Gastroesophageal sphincter (tissue), 4 donors: ENCODE measurements at regions not wholly inside any gene's neighbourhood (a gene's known extent, or its start where the extent isn't known, plus 50 kb on each side); places are given as distances from the start of the nearest gene placed in this dataset.

Experiments
- ATAC-seq: fragments of 150-250 bp; one replicate; pipeline ENCODE4 v1.9.1; 2016; ENCODE audit warnings: mild to moderate bottlenecking, moderate library complexity
- H3K27ac ChIP-seq, 4 donors: fragments of 200-600 bp; sonication (generic) in 3 of 4; 1 replicate in 3 of 4; 2 replicates in 1 of 4; pipeline ENCODE4 v1.5.1; 2016 to 2019
- H3K27me3 ChIP-seq: fragments of 200-600 bp; sonication (generic); one replicate; pipeline ENCODE4 v1.5.1; 2019
- H3K36me3 ChIP-seq, 2 donors: fragments of 200-600 bp; sonication (generic); one replicate each; pipeline ENCODE4 v1.5.1; 2019; ENCODE audit warnings: control low read depth in 1 of 2
- H3K4me1 ChIP-seq, 3 donors: fragments of 200-600 bp; sonication (generic); 1 replicate in 2 of 3; 2 replicates in 1 of 3; pipeline ENCODE4 v1.5.1; 2016 to 2019; ENCODE audit warnings: control low read depth in 2 of 3
- H3K4me3 ChIP-seq, 2 donors: fragments of 200-600 bp; sonication (generic); one replicate each; pipeline ENCODE4 v1.5.1; 2019; ENCODE audit warnings: mild to moderate bottlenecking in 1 of 2, moderate library complexity in 1 of 2
- H3K9me3 ChIP-seq, 3 donors: fragments of 200-600 bp; sonication (generic); one replicate each; pipeline ENCODE4 v1.5.1; 2017 to 2019; ENCODE audit warnings: control low read depth in 2 of 3
- CTCF ChIP-seq, 4 experiments: fragments of 200-600 bp in 2 of 4; fragments of 450-650 bp in 2 of 4; sonication (generic) in 1 of 4; IDR thresholded peaks; one replicate each; pipeline ENCODE4 v1.5.1; 2017 to 2019; ENCODE audit warnings: antibody characterized with exemption in 4 of 4, mild to moderate bottlenecking in 2 of 4, moderate library complexity in 2 of 4
- EP300 ChIP-seq: sonication (generic); formaldehyde crosslinking; IDR thresholded peaks from one replicate; pipeline ENCODE4 v1.6.1; 2017; ENCODE audit warnings: antibody characterized with exemption, mild to moderate bottlenecking
- POLR2A ChIP-seq, 2 donors: fragments of 450-650 bp; IDR thresholded peaks; one replicate each; pipeline ENCODE4 v1.6.1; 2017; ENCODE audit warnings: antibody characterized with exemption in 2 of 2, mild to moderate bottlenecking in 2 of 2, moderate library complexity in 1 of 2
- POLR2AphosphoS5 ChIP-seq: sonication (generic); formaldehyde crosslinking; IDR thresholded peaks from one replicate; pipeline ENCODE4 v1.6.1; 2017; ENCODE audit warnings: antibody characterized with exemption
- WGBS, 2 donors: methylation state at CpG; one replicate each; pipeline ENCODE4 v1.1.5; 2018; ENCODE audit warnings: low coverage in 1 of 2; 5-methylcytosine and 5-hydroxymethylcytosine counted together

DNA sequence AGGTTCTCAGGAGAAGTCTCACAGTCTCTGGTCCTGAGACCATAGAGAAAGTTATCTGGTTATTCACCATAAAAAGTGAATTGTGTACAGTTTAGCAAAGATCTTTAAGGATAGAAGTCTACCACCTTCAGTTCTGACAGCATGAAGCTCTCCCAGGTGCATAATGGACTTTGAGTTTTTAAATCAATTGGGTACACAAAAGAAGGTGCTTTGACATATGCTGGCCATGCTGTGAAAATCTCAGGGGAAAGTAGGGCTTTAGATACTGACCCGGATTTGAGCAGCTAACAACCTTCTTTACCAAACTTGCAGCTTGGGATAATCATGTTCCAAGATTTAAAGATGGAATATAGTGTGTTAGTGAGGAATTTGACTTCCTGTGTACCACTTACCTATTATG lies 264.2 kb downstream of the ZSWIM6 start:
- Histone ChIP-seq H3K4me1 (peaks cover 0 to 12% (median 0%) of the 10 kb centered on the region in 3 donors), H3K27me3 (no peaks in the 10 kb centered on the region), H3K27ac (no peak overlapping the region), H3K36me3 (no peaks in the 10 kb centered on the region), H3K4me3 (no peak overlapping the region), H3K9me3 (no peaks in the 10 kb centered on the region)
- ATAC-seq = no peak
- 89% methylated on average over 1 of the region's 1 CpG; no CpG with 5 or more reads in 1 of the 2 donors for WGBS, 2 donors
- TF ChIP-seq CTCF (IDR thresholded peaks at IDR 0.05) (no peak), EP300 (no peak), POLR2AphosphoS5 (no peak), POLR2A (IDR thresholded peaks at IDR 0.05) (no peak)

- peaks cover 0 to 12% (median 0%) of the 10 kb centered on the region in 3 donors for H3K4me1 ChIP-seq
- no peak for TF ChIP-seq POLR2A (IDR thresholded peaks at IDR 0.05)
- no peak for TF ChIP-seq CTCF (IDR thresholded peaks at IDR 0.05)
- TF ChIP-seq EP300 = no peak
- TF ChIP-seq POLR2AphosphoS5 = no peak
- no peaks in the 10 kb centered on the region for H3K9me3 ChIP-seq
- H3K27ac ChIP-seq = no peak overlapping the region
- no peaks in the 10 kb centered on the region for H3K36me3 ChIP-seq
- H3K27me3 ChIP-seq = no peaks in the 10 kb centered on the region
- no peak for ATAC-seq
- no peak overlapping the region for H3K4me3 ChIP-seq
These were observed 265.6 kb downstream of the ZSWIM6 start for GRCh38 chr5:61597684-61598083.

- ATAC-seq = no peak
- Histone ChIP-seq H3K27me3 (no peaks in the 10 kb centered on the region), H3K4me1 (peaks cover 0 to 12% (median 0%) of the 10 kb centered on the region in 3 donors), H3K9me3 (no peaks in the 10 kb centered on the region), H3K36me3 (no peaks in the 10 kb centered on the region), H3K27ac (no peak overlapping the region), H3K4me3 (no peak overlapping the region)
- TF ChIP-seq EP300 (no peak), CTCF (IDR thresholded peaks at IDR 0.05) (no peak), POLR2A (IDR thresholded peaks at IDR 0.05) (no peak), POLR2AphosphoS5 (no peak)
- 71 to 90% methylated on average over 2 of the region's 3 CpGs for WGBS, 2 donors
These were observed 266.1 kb downstream of the ZSWIM6 start for GRCh38 chr5:61598126-61598525.

- 53 to 59% methylated on average over 3 to 4 of the region's 5 CpGs for WGBS, 2 donors
- peaks cover 0 to 21% (median 0%) of the 10 kb centered on the region in 3 donors for H3K4me1 ChIP-seq
- H3K27me3 ChIP-seq = no peaks in the 10 kb centered on the region
- no peak overlapping the region for H3K4me3 ChIP-seq
- H3K9me3 ChIP-seq = no peaks in the 10 kb centered on the region
- no peaks in the 10 kb centered on the region for H3K36me3 ChIP-seq
- no peak for ATAC-seq
- H3K27ac ChIP-seq = no peak overlapping the region
- TF ChIP-seq CTCF (IDR thresholded peaks at IDR 0.05) (no peak), POLR2AphosphoS5 (no peak), POLR2A (IDR thresholded peaks at IDR 0.05) (no peak), EP300 (no peak)
These were observed 267.5 kb downstream of the ZSWIM6 start for GRCh38 chr5:61599370-61600122.

DNA sequence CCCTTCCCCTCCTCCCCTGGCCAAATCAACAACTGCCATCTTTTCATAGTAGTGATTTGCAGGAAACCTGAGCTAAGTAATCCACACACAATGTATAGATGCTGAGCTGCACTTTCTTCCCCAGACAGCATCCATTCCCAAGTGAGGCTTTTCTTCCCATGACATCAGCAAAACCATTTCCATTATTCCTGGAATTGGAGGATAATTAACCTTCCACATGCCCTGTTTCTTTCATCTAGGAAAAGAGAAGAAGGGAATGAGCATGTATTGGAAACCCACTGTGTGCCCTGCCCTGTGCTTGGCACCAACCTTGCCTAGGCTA lies 268.0 kb downstream of the ZSWIM6 start:
- Histone ChIP-seq H3K4me1 (peaks cover 0 to 21% (median 0%) of the 10 kb centered on the region in 3 donors), H3K36me3 (no peaks in the 10 kb centered on the region), H3K9me3 (no peaks in the 10 kb centered on the region), H3K27ac (no peak overlapping the region), H3K27me3 (no peaks in the 10 kb centered on the region), H3K4me3 (no peak overlapping the region)
- TF ChIP-seq POLR2AphosphoS5 (no peak), EP300 (no peak), POLR2A (IDR thresholded peaks at IDR 0.05) (no peak), CTCF (IDR thresholded peaks at IDR 0.05) (no peak)
- ATAC-seq = no peak
